BLaER1 (cell line): ENCODE measurements at regions not wholly inside any gene's neighbourhood (a gene's known extent, or its start where the extent isn't known, plus 50 kb on each side); places are given as distances from the start of the nearest gene placed in this dataset.

ENCODE experiments used
- H3K27ac ChIP-seq: shearing (Covaris generic); formaldehyde crosslinking; 2 replicates; pipeline ENCODE4 v1.8.1; 2022
- H3K27me3 ChIP-seq: shearing (Covaris generic); formaldehyde crosslinking; 2 replicates; pipeline ENCODE4 v1.8.1; 2022
- H3K36me3 ChIP-seq: shearing (Covaris generic); formaldehyde crosslinking; 2 replicates; pipeline ENCODE4 v1.8.1; 2022
- H3K4me1 ChIP-seq: shearing (Covaris generic); formaldehyde crosslinking; 2 replicates; pipeline ENCODE4 v1.8.1; 2022
- H3K4me2 ChIP-seq: shearing (Covaris generic); formaldehyde crosslinking; 2 replicates; pipeline ENCODE4 v1.8.1; 2022
- H3K4me3 ChIP-seq: shearing (Covaris generic); formaldehyde crosslinking; 2 replicates; pipeline ENCODE4 v1.8.1; 2022
- H3K9ac ChIP-seq: shearing (Covaris generic); formaldehyde crosslinking; 2 replicates; pipeline ENCODE4 v1.8.1; 2022
- H3K9me3 ChIP-seq: shearing (Covaris generic); formaldehyde crosslinking; 2 replicates; pipeline ENCODE4 v1.8.1; 2022
- H4K20me1 ChIP-seq: shearing (Covaris generic); formaldehyde crosslinking; 2 replicates; pipeline ENCODE4 v1.8.1; 2022
- Cebpa-rat ChIP-seq: shearing (Covaris generic); IDR thresholded peaks from 2 replicates; pipeline ENCODE4 v1.8.1; 2022

- Histone ChIP-seq H3K9me3 (peaks cover 19% of the 10 kb centered on the region), H3K4me3 (no peak overlapping the region), H3K9ac (no peak overlapping the region), H3K36me3 (no peaks in the 10 kb centered on the region), H4K20me1 (no peaks in the 10 kb centered on the region), H3K4me1 (peaks cover 4% of the 10 kb centered on the region; the same call in 1 of the 2 replicates), H3K27me3 (0 out of 2 replicates have a peak, but pooled peaks cover 2% of the 10 kb centered on the region), H3K4me2 (no peak overlapping the region), H3K27ac (no peak overlapping the region)
- TF ChIP-seq Cebpa-rat = no peak
These were observed 497.1 kb downstream of the BRD1 start for GRCh38 chr22:49330421-49331222.

DNA sequence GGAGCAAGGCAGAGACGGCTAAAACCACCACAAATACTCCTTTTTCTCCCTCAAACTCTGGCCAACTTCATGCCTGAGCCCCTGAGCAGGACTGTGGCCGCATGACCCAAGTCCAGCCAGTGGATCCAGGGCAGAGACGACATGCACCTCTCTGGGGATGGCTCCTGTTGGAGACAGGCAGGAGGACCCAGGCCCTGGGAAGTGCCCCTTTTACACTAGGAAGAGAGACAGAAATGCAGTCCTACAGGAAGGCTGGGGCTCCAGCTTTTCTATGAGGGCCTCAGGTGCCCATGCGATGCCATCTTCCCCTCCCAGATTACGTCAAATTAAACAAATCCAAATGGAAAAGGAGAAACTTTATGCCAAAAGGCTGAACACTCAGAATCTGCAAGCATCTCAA lies 498.0 kb downstream of the BRD1 start:
- peaks cover 19% of the 10 kb centered on the region for H3K9me3 ChIP-seq
- TF ChIP-seq Cebpa-rat = no peak
- H3K9ac ChIP-seq = no peak overlapping the region
- no peak overlapping the region for H3K4me2 ChIP-seq
- peaks cover 2% of the 10 kb centered on the region; the same call in 1 of the 2 replicates for H3K27me3 ChIP-seq
- H3K36me3 ChIP-seq = no peaks in the 10 kb centered on the region
- H4K20me1 ChIP-seq = no peaks in the 10 kb centered on the region
- H3K4me1 ChIP-seq = peaks cover 14% of the 10 kb centered on the region
- H3K27ac ChIP-seq = no peak overlapping the region
- H3K4me3 ChIP-seq = no peak overlapping the region

- H3K9ac ChIP-seq = no peak overlapping the region
- peaks cover 11% of the 10 kb centered on the region for H3K27me3 ChIP-seq
- no peak overlapping the region for H3K4me2 ChIP-seq
- no peaks in the 10 kb centered on the region for H3K36me3 ChIP-seq
- no peak for TF ChIP-seq Cebpa-rat
- H3K4me1 ChIP-seq = peaks cover 22% of the 10 kb centered on the region
- H3K27ac ChIP-seq = no peak overlapping the region
- H4K20me1 ChIP-seq = no peaks in the 10 kb centered on the region; the same call in 1 of the 2 replicates
- peaks cover 19% of the 10 kb centered on the region for H3K9me3 ChIP-seq
- H3K4me3 ChIP-seq = no peak overlapping the region
These were observed 498.9 kb downstream of the BRD1 start for GRCh38 chr22:49328630-49329405.

GRCh38 chr22:49328118-49328475 lies 499.6 kb downstream of the BRD1 start:
- no peak for TF ChIP-seq Cebpa-rat
- Histone ChIP-seq H3K9ac (no peak overlapping the region), H3K4me1 (peaks cover 29% of the 10 kb centered on the region), H3K4me3 (no peak overlapping the region), H3K9me3 (peaks cover 19% of the 10 kb centered on the region), H3K36me3 (no peaks in the 10 kb centered on the region), H3K27ac (no peak overlapping the region), H4K20me1 (no peaks in the 10 kb centered on the region; the same call in 1 of the 2 replicates), H3K27me3 (peaks cover 14% of the 10 kb centered on the region), H3K4me2 (no peak overlapping the region)

GRCh38 chr22:49327411-49328117 lies 500.1 kb downstream of the BRD1 start:
- Histone ChIP-seq H3K27me3 (peaks cover 14% of the 10 kb centered on the region), H3K27ac (no peak overlapping the region), H3K9ac (no peak overlapping the region), H3K4me2 (no peak overlapping the region), H4K20me1 (no peaks in the 10 kb centered on the region; the same call in 1 of the 2 replicates), H3K36me3 (no peaks in the 10 kb centered on the region), H3K9me3 (peaks cover 19% of the 10 kb centered on the region), H3K4me1 (peaks cover 29% of the 10 kb centered on the region), H3K4me3 (no peak overlapping the region)
- TF ChIP-seq Cebpa-rat = no peak

GRCh38 chr22:49326558-49326957 lies 501.1 kb downstream of the BRD1 start:
- Histone ChIP-seq H3K27ac (no peak overlapping the region), H3K9ac (no peak overlapping the region), H3K4me3 (no peak overlapping the region), H3K9me3 (peaks cover 19% of the 10 kb centered on the region), H3K27me3 (peaks cover 14% of the 10 kb centered on the region), H3K36me3 (no peaks in the 10 kb centered on the region), H3K4me1 (peaks cover 29% of the 10 kb centered on the region), H4K20me1 (no peaks in the 10 kb centered on the region; the same call in 1 of the 2 replicates), H3K4me2 (no peak overlapping the region)
- no peak for TF ChIP-seq Cebpa-rat

DNA sequence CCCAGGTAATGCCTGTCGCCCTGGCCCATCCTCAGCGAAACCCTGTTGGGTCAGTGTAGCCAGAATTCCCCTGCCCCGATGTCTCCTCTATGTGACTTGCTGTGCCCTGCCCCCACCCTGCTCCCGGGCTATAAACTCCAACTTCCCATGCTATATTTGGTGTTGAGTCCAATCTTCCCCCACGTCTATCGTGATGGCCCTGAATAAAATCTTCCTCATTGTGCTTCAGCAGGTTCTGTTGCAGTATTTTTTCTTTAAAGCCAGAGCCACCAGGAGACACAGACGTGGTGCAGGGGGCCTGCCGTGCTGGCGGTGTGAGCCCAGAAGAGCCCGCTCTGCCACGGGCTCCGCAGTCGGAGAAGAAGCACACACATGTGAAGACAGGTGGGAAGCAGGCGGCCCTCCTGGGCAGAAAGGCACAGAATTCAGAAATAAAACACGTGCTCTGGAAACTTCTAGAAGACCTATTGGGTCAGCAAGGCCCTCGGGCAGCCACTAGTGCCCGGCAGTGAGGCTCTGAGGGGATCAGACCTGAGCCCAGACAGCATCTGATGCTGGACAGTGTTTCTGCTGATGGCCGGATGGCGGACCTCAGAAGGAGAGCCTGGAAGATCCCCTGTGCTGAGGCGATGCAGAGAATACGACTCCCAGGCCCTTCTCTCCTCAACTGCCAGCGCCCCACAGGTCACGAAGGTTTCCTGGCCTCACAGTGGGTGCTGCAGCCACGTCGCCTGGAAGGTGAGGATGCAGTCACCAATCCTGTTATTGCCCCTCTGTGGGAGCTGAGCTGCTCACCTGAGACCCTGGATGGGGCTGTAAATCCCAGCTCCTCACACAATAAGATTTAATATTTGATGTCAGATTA lies 501.9 kb downstream of the BRD1 start:
- Histone ChIP-seq H3K4me3 (no peak overlapping the region), H3K9ac (no peak overlapping the region), H3K27me3 (peaks cover 14% of the 10 kb centered on the region), H3K4me1 (peaks cover 29% of the 10 kb centered on the region), H3K27ac (no peak overlapping the region), H4K20me1 (no peaks in the 10 kb centered on the region; the same call in 1 of the 2 replicates), H3K36me3 (no peaks in the 10 kb centered on the region), H3K4me2 (peak overlapping the region; percentile 80), H3K9me3 (peaks cover 19% of the 10 kb centered on the region)
- TF ChIP-seq Cebpa-rat = no peak

DNA sequence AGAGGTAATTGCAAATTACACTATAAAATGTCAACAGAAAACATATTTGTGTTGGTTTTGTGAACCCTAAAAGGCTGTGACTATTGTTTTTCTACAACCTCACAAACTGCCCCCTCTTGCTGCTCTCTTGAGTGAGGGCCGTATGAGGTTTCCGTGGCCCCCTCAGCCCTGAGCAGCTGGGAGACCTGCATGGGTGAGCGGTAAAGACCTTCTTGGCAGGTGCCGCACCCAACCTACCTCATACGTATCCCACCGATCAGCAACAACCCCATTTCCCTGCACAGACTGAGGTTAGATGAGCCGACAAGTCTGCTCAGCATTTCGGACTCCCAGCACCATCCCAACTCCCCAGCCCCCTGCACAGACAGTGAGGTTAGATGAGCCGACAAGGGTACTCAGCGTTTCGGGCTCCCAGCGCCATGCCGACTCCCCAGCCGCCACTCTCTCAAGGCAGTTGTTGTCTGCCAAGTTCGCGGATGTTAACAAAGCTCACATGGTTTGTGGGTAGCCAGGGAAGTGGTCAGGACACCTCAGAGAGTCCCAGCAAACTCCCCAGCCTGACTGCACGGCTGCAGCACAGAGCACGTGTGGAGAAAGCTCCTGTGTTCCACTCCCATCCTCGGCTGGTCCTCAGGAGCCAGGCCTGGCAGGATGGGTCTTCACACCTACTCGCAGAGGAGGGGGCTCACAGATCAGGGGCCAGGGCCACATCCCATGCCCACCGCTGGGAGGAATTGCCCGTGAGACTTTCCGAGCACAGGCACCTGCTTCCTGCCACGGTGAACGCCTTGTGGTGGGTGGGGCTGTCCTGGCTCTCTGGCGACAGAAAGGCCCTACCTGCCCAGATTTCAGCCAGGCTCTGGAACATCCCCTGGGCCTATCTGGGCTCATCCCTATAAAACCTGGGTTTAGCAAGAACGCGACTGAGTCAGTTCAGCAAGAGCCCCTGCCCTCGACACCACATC lies 502.9 kb downstream of the BRD1 start:
- H3K9me3 ChIP-seq = peaks cover 19% of the 10 kb centered on the region
- peak overlapping the region; percentile 80 for H3K4me2 ChIP-seq
- no peak overlapping the region for H3K9ac ChIP-seq
- no peaks in the 10 kb centered on the region for H3K36me3 ChIP-seq
- peaks cover 29% of the 10 kb centered on the region for H3K4me1 ChIP-seq
- no peak overlapping the region for H3K4me3 ChIP-seq
- peaks cover 14% of the 10 kb centered on the region for H3K27me3 ChIP-seq
- H4K20me1 ChIP-seq = no peaks in the 10 kb centered on the region; the same call in 1 of the 2 replicates
- TF ChIP-seq Cebpa-rat = no peak
- H3K27ac ChIP-seq = peak overlapping the region; percentile 15; the same call in 1 of the 2 replicates
